ENCODE measurements at regions not wholly inside any gene's neighbourhood (a gene's known extent, or its start where the extent isn't known, plus 50 kb on each side); places are given as distances from the start of the nearest gene placed in this dataset.
"Not testable (repeated sequence)": the region's sequence is repeated elsewhere in the genome, so short reads cannot be mapped to it uniquely, and the experiment has no call there.

- no peak for DNase-seq
These were observed 151.8 kb upstream of the SLC27A6 start for GRCh38 chr5:128813317-128814070.

- DNase-seq: no peak
These were observed 150.1 kb upstream of the SLC27A6 start for GRCh38 chr5:128815201-128815600.

DNA sequence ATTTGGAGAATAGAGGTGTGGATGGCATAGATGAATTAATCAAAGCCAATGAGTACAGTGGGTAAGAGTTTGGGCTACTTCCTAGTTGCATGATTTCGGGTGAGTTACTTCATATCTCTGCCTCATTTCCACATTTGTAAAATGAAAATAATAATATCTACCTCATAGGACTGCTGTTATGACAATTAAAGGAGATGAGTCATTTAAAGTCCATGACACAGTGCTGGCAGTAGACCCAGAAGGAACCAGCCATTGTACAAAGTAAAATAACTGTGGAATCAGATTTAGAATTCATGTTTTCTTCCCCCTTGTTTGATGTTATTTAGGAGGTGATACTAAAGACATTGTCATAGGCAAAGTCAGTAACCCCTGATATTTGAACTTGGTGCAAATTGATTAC is 139.5 kb upstream of the SLC27A6 start:
- no peak for DNase-seq

DNA sequence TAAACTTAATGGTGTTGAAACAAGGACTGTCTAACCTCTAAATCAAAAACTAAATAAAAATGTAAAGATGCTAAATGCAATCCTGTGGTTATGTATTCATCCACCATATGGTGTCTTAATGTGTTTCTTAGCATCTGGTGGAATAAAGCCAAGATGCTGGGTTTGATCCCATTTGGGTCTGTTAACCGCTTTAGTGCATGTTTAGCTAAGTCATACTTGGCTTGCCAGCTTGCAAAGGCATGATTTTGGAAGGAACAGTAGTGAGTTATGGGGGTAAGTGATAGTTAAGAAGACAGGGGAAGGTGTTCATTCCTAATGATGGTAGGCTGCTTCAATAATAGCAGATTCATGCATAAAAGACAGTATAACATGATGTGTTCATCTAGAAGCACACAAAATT is 139.0 kb upstream of the SLC27A6 start:
- no peak for DNase-seq

DNA sequence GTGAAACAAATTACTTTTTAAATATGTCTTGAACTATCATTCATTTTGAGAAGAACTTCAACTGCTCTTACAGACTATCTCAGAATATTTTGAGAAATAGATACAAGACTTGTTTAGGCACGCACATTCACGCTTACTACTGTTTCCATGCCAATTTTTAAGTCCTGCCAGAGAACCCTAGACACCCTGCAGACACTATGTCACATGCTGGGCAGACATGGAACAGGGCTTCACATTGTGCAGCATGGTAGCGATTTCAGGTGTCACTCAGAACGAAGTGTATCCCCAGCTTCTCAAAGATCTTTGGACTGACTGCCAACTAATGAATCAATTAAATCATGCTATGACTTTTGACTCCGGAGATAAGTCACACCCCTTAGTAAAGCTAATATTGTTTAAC is 128.7 kb upstream of the SLC27A6 start:
- no peak for DNase-seq

GRCh38 chr5:128838623-128839022 is 126.7 kb upstream of the SLC27A6 start:
- DNase-seq: no peak

DNA sequence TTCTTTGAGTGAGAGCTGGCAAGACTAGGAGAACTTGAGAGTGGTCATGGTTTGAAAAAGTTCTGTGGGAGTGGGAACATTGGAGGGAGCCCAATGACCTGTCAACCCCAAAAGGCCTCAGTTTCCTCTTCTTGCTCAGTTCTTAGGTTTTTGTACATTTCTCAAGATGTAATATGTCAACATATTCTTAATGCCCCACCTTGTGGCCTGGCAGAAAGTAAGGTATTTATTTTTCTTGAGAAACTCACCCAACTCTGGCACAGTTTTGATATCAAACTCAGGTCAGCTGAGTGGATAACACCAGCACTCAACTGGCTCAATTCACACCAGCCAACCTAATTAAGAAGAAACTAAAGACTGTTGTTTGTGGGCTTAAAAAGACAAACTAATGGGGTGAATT is 123.0 kb upstream of the SLC27A6 start:
- DNase-seq: no peak

- DNase-seq: no peak
These were observed 120.8 kb upstream of the SLC27A6 start for GRCh38 chr5:128844354-128844923.

GRCh38 chr5:128850049-128850448 is 115.2 kb upstream of the SLC27A6 start:
- no peak for DNase-seq

DNA sequence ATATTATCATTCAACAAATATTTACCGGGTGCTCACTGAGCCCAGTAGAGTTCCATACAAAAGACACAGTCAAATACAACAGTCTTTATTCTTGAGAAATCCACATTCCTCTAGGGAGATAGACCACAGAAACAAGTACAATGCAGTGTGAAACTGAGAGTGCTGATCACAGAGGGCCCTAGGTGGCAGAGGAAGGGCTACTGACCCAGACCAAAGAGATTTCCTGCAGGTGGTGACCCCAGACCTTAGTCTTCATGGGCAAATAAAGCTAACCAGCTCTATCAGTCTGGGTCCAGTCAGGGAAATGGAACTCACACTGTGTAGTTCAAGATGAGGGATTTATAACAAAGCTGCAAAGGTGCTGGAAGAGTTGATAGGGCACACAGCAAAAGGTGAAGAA is 110.4 kb upstream of the SLC27A6 start:
- no peak for DNase-seq

- no peak for DNase-seq
These were observed 108.1 kb upstream of the SLC27A6 start for GRCh38 chr5:128857076-128857677.

DNA sequence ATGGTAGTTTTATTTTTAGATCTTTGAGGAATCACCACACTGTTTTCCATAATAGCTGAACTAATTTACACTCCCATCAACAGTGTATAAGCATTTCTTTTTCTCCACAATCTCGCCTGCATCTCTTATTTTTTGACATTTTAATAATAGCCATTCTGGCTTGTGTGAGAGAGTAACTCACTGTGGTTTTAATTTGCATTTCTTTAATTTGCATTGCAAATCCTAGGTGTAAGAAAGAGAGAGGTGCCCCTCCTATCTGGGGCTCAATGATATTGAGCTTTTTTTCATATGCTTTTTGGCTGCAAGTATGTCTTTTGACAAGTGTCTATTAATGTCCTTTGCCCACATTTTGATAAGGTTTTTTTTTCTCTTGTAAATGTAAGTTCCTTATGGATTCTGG is 106.3 kb upstream of the SLC27A6 start:
- DNase-seq: no peak

DNA sequence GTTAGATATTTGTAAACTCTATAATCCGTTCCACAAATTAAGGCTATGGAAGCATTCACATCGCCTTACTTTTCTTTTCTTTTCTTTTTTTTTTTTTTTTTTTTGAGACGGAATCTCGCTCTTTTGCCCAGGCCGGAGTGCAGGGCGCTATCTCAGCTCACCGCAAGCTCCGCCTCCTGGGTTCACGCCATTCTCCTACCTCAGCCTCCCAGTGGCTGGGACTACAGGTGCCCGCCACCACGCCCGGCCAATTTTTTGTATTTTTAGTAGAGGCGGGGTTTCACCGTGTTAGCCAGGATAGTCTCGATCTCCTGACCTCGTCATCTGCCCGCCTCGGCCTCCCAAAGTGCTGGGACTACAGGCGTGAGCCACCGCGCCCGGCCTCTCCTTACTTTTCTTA is 104.1 kb upstream of the SLC27A6 start:
- DNase-seq: not testable (repeated sequence)

DNA sequence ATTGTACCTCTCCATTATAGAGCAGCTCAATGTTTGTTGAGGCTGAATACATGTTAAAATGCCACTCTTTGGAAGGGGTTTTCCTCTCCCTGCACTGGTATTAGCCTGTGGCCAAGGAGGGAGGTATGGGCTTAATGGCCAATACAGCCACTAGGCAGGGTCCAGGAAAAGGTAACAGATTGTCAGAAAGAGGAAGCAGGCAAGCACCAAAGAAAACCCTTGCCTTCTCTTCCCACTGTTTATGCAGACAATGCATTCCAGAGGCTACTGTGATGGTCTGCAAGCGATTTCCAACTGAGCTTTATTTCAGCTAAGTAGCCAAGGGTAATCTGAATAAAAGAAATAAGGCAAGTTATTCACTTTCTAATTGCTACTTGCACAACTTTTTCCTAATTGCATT is 95.3 kb upstream of the SLC27A6 start:
- DNase-seq: no peak

- DNase-seq: no peak
These were observed 94.9 kb upstream of the SLC27A6 start for GRCh38 chr5:128870373-128870772.

DNA sequence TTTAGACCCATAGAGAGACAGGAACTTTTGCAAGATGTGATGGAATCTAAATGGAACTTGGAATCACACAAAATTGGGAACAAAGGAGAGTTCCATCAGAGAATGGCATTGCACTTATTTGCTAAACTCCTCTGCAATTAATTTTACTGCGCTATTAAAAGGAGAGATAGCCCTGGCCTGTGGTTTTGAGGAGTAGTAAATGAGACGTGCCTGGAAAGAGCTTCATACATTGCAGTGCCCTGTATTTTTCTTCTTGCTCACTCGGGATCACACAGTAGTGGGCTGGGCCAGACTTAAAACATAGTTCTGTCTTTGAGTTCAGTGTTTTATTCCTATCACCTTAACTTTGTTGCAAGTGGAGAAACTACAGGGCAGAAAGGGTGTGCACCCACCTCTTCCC is 94.4 kb upstream of the SLC27A6 start:
- DNase-seq: no peak

DNA sequence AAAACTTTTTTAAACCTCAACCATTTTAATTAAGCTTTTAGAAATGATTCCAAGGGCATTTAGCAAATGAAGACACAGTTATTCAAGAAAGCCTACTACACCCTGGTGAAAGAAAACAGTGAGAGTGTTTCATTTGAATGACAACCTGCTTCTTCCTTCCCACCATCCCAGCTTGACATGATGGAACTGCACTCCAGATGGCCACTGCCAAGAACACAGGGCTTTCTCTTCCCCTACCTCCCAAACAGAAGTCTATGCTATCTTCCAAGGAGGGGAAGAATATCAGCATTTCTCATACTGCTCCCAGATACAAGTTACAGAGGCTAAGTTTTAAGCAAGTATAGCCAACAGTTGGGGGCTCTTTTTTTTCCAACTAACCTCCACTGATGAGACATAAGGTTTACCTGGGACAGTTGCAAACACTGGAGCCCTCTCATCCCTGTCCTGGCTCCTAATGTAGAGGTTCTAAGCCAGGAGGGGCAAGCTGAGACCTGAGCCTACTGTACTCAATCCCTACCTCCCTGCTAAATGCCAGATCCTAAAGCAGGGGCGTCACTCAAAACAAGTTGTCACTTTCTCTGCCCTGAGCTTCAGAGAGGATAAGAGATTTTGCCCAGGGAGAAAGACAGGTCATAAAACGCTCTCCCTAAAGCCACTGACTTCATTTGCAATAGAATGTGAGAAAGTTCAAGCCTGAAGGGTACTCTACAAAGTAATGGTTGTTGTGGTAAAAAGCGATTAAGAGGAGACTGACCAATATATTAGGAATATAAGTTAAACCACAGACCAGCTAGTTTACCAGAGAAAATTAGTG is 88.5 kb upstream of the SLC27A6 start:
- DNase-seq: no peak

DNA sequence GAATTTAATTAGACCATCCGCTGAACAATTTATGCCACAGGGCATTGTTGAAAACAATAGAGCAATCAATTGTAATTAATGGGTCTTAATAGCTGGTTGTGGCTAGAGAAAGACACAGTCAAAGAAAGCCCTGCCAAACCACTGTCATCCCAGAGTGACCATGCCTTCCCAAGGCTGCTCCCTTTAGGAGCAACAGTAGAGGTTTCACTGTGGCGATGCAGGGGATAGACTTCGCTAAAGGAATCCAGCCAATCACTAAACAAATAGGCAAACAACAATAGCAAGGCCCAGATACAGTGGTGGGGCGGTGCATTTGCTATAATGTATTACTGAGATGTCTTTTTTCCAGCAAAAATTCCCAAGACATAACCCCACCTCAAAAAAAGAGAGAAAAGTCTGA is 87.8 kb upstream of the SLC27A6 start:
- no peak for DNase-seq

- DNase-seq: no peak
These were observed 83.7 kb upstream of the SLC27A6 start for GRCh38 chr5:128881502-128882018.

DNA sequence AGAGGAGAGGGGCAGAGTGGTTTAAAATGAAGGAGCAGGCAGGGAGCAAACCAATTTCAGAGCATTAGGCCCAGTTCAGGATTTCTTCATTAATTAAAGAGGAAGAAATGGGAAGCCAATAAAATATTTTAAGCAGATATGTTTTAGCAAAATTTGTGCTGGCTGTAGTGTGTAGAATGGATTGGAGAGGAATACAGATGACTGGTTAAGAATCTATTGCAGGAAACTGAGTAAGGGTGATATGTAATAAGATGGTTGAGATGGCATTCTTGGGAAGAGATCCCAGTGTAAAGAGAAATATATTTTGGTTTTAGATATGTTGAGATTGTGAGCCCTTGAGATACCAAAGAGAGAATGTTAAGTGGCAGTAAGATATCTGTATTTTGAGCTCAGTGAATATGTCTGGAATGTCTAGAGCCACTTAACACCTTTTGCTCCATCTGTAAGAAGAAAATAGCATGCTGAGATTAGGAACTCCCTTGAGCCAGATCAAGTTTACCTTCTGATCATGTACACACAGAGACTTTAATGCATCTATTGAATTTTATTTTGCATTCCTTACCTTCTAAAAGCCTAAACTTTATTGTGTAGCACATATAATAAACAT is 79.5 kb upstream of the SLC27A6 start:
- no peak for DNase-seq

DNA sequence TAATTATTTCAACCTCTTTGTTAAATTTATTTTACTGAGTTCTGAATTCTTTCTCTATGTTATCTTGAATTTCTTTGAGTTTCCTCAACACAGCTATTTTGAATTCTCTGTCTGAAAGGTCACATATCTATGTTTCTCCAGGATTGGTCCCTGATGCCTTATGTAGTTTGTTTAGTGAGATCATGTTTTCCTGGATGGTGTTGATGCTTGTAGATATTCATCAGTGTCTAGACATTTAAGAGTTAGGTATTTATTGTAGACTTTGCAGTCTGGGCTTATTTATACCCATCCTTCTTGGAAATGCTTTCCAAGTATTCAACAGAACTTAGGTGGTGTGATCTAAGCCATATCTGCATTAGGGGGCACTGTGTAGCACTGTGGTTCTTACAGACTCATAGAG is 70.2 kb upstream of the SLC27A6 start:
- no peak for DNase-seq

DNA sequence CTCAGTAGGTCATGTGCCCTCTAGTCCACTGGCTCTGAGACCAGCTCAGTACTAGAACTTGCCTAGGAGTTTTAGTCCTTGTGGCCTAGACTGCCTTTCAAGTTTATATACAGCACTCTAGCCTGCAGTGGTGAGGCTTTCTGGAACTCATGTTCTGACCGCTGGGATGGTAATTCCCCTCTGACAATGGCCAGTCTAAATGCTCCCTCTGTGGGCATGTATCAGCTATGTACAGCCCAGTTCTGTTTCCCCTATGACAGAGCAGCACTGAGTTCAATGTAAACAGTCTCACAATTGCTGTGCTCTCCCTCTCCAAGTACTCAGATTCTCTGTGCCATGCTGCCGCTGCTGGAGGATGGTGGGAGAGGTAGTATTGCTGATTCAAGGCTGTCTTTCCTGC is 68.6 kb upstream of the SLC27A6 start:
- DNase-seq: no peak

- no peak for DNase-seq
These were observed 61.7 kb upstream of the SLC27A6 start for GRCh38 chr5:128903550-128903949.
